ENCODE measurements at regions not wholly inside any gene's neighbourhood (a gene's known extent, or its start where the extent isn't known, plus 50 kb on each side); places are given as distances from the start of the nearest gene placed in this dataset.

- no peak for TF ChIP-seq EZH2 (IDR thresholded peaks at IDR 0.05; ENCODE audit: low read depth)
- TF ChIP-seq CTCF (conservative IDR thresholded peaks at IDR 0.05) = no peak
- H3K4me3 ChIP-seq = no peak overlapping the region
- BruUV-seq (replicated peaks) = no TSS peak
- H3K4me2 ChIP-seq = no peak overlapping the region
- intact Hi-C loops (cut with micrococcal nuclease; ENCODE audit: unreplicated experiment) = no loop called here
- no peak for DNase-seq
- ChIA-PET CTCF (no interaction called here), POLR2A (ENCODE audit: unreplicated experiment) (no interaction called here)
- H3K27me3 ChIP-seq (ENCODE audit: insufficient read depth, low read depth) = no peaks in the 10 kb centered on the region
- H3K9me2 ChIP-seq (ENCODE audit: insufficient read depth) = no peaks in the 10 kb centered on the region
- no peak overlapping the region for H3K27ac ChIP-seq
- H3K36me3 ChIP-seq (ENCODE audit: low read depth) = no peaks in the 10 kb centered on the region
- H4K20me1 ChIP-seq (ENCODE audit: insufficient read depth) = no peaks in the 10 kb centered on the region
- H3K4me1 ChIP-seq (replicated peaks; ENCODE audit: insufficient read depth) = no peaks in the 10 kb centered on the region
- H2AFZ ChIP-seq = no peak overlapping the region
- H3K79me2 ChIP-seq (ENCODE audit: low read depth) = no peaks in the 10 kb centered on the region
- H3K9me3 ChIP-seq (ENCODE audit: insufficient read depth, low read depth) = no peaks in the 10 kb centered on the region
- H3F3A ChIP-seq (ENCODE audit: insufficient read depth, low read depth) = no peaks in the 10 kb centered on the region
Observed at GRCh38 chr5:117266280-117266679, 691.7 kb upstream of the SEMA6A start.

GRCh38 chr5:117263231-117263630 lies 688.6 kb upstream of the SEMA6A start:
- no peak overlapping the region for H3K4me2 ChIP-seq
- no peaks in the 10 kb centered on the region for H4K20me1 ChIP-seq (ENCODE audit: insufficient read depth)
- no peaks in the 10 kb centered on the region for H3K4me1 ChIP-seq (replicated peaks; ENCODE audit: insufficient read depth)
- TF ChIP-seq CTCF (conservative IDR thresholded peaks at IDR 0.05) = no peak
- TF ChIP-seq EZH2 (IDR thresholded peaks at IDR 0.05; ENCODE audit: low read depth) = no peak
- intact Hi-C loops (cut with micrococcal nuclease; ENCODE audit: unreplicated experiment) = no loop called here
- DNase-seq = no peak
- no peaks in the 10 kb centered on the region for H3K27me3 ChIP-seq (ENCODE audit: insufficient read depth, low read depth)
- no peak overlapping the region for H2AFZ ChIP-seq
- H3K4me3 ChIP-seq = no peak overlapping the region
- no peaks in the 10 kb centered on the region for H3F3A ChIP-seq (ENCODE audit: insufficient read depth, low read depth)
- no TSS peak for BruUV-seq (replicated peaks)
- H3K27ac ChIP-seq = no peak overlapping the region
- ChIA-PET POLR2A (ENCODE audit: unreplicated experiment) (no interaction called here), CTCF (no interaction called here)
- H3K9me2 ChIP-seq (ENCODE audit: insufficient read depth) = no peaks in the 10 kb centered on the region
- H3K36me3 ChIP-seq (ENCODE audit: low read depth) = no peaks in the 10 kb centered on the region
- H3K9me3 ChIP-seq (ENCODE audit: insufficient read depth, low read depth) = no peaks in the 10 kb centered on the region
- no peaks in the 10 kb centered on the region for H3K79me2 ChIP-seq (ENCODE audit: low read depth)

- H3K9me2 ChIP-seq (ENCODE audit: insufficient read depth) = no peaks in the 10 kb centered on the region
- no peaks in the 10 kb centered on the region for H3F3A ChIP-seq (ENCODE audit: insufficient read depth, low read depth)
- BruUV-seq (replicated peaks) = no TSS peak
- no peak overlapping the region for H2AFZ ChIP-seq
- H3K79me2 ChIP-seq (ENCODE audit: low read depth) = no peaks in the 10 kb centered on the region
- no peak for DNase-seq
- no peak for TF ChIP-seq EZH2 (IDR thresholded peaks at IDR 0.05; ENCODE audit: low read depth)
- no peak for TF ChIP-seq CTCF (conservative IDR thresholded peaks at IDR 0.05)
- ChIA-PET CTCF (no interaction called here), POLR2A (ENCODE audit: unreplicated experiment) (no interaction called here)
- H3K4me1 ChIP-seq (replicated peaks; ENCODE audit: insufficient read depth) = no peaks in the 10 kb centered on the region
- intact Hi-C loops (cut with micrococcal nuclease; ENCODE audit: unreplicated experiment) = no loop called here
- no peaks in the 10 kb centered on the region for H3K36me3 ChIP-seq (ENCODE audit: low read depth)
- H3K4me3 ChIP-seq = no peak overlapping the region
- H3K27me3 ChIP-seq (ENCODE audit: insufficient read depth, low read depth) = no peaks in the 10 kb centered on the region
- H3K9me3 ChIP-seq (ENCODE audit: insufficient read depth, low read depth) = no peaks in the 10 kb centered on the region
- H3K27ac ChIP-seq = no peak overlapping the region
- no peaks in the 10 kb centered on the region for H4K20me1 ChIP-seq (ENCODE audit: insufficient read depth)
- no peak overlapping the region for H3K4me2 ChIP-seq
Observed at GRCh38 chr5:117262572-117263131, 688.0 kb upstream of the SEMA6A start.
